ENCODE measurements at regions not wholly inside any gene's neighbourhood (a gene's known extent, or its start where the extent isn't known, plus 50 kb on each side); places are given as distances from the start of the nearest gene placed in this dataset.

GRCh38 chr9:7287065-7287464 is 512.5 kb downstream of the DMAC1 start:
- no peak for ATAC-seq
- intact Hi-C loops (cut with micrococcal nuclease) = no loop called here
- DNase-seq = no peak

- DNase-seq (no peak), ATAC-seq (no peak)
- intact Hi-C loops (cut with micrococcal nuclease) = no loop called here
Measured at GRCh38 chr9:7286101-7286500, 513.5 kb downstream of the DMAC1 start.

GRCh38 chr9:7285199-7285598 is 514.4 kb downstream of the DMAC1 start:
- intact Hi-C loops (cut with micrococcal nuclease) = no loop called here
- no peak for ATAC-seq
- no peak for DNase-seq

GRCh38 chr9:7284517-7284916 is 515.1 kb downstream of the DMAC1 start:
- intact Hi-C loops (cut with micrococcal nuclease) = no loop called here
- ATAC-seq = no peak
- no peak for DNase-seq

- DNase-seq = no peak
- intact Hi-C loops (cut with micrococcal nuclease) = no loop called here
- no peak for ATAC-seq
Measured at GRCh38 chr9:7284117-7284516, 515.5 kb downstream of the DMAC1 start.

- peak; percentile 57 for DNase-seq
- intact Hi-C loops (cut with micrococcal nuclease) = loop anchor here (10.0 kb wide), 1 partner anchor 261 kb away; no protein-coding TSS in a partner anchor
Measured at GRCh38 chr9:7273575-7273974, 515.8 kb downstream of the KDM4C start.

GRCh38 chr9:7266911-7267595 is 509.3 kb downstream of the KDM4C start:
- intact Hi-C loops (cut with micrococcal nuclease) = no loop called here
- ATAC-seq (no peak), DNase-seq (no peak)

More at GRCh38 chr9:7273575-7273974, 515.8 kb downstream of the KDM4C start:
- peak; percentile 62 for ATAC-seq

GRCh38 chr9:7265181-7265580 is 507.4 kb downstream of the KDM4C start:
- DNase-seq (no peak), ATAC-seq (no peak)
- intact Hi-C loops (cut with micrococcal nuclease) = no loop called here

GRCh38 chr9:7259544-7260241 is 501.9 kb downstream of the KDM4C start:
- intact Hi-C loops (cut with micrococcal nuclease) = no loop called here
- ATAC-seq (no peak), DNase-seq (no peak)

GRCh38 chr9:7258688-7259396 is 501.1 kb downstream of the KDM4C start:
- intact Hi-C loops (cut with micrococcal nuclease) = no loop called here
- DNase-seq (no peak), ATAC-seq (no peak)

- ATAC-seq (no peak), DNase-seq (no peak)
- intact Hi-C loops (cut with micrococcal nuclease) = no loop called here
Measured at GRCh38 chr9:7246917-7247522, 489.2 kb downstream of the KDM4C start.

- intact Hi-C loops (cut with micrococcal nuclease) = no loop called here
- ATAC-seq (no peak), DNase-seq (no peak)
Measured at GRCh38 chr9:7245976-7246580, 488.3 kb downstream of the KDM4C start.

GRCh38 chr9:7243838-7244237 is 486.1 kb downstream of the KDM4C start:
- no peak for DNase-seq
- intact Hi-C loops (cut with micrococcal nuclease) = no loop called here
- no peak for ATAC-seq

GRCh38 chr9:7242126-7242525 is 484.4 kb downstream of the KDM4C start:
- intact Hi-C loops (cut with micrococcal nuclease) = no loop called here
- ATAC-seq = no peak
- DNase-seq = no peak

- intact Hi-C loops (cut with micrococcal nuclease) = no loop called here
- ATAC-seq (no peak), DNase-seq (no peak)
Measured at GRCh38 chr9:7241694-7242093, 483.9 kb downstream of the KDM4C start.

- ATAC-seq = no peak
- no peak for DNase-seq
- intact Hi-C loops (cut with micrococcal nuclease) = no loop called here
Measured at GRCh38 chr9:7240569-7241311, 483.0 kb downstream of the KDM4C start.

- intact Hi-C loops (cut with micrococcal nuclease) = no loop called here
- DNase-seq (no peak), ATAC-seq (peak; percentile 61)
Measured at GRCh38 chr9:7239708-7240107, 481.9 kb downstream of the KDM4C start.

GRCh38 chr9:7238247-7238637 is 480.5 kb downstream of the KDM4C start:
- DNase-seq (no peak), ATAC-seq (no peak)
- intact Hi-C loops (cut with micrococcal nuclease) = no loop called here
